ENCODE measurements at regions not wholly inside any gene's neighbourhood (a gene's known extent, or its start where the extent isn't known, plus 50 kb on each side); places are given as distances from the start of the nearest gene placed in this dataset.

GRCh38 chr13:89282241-89282640 is 1611.1 kb downstream of the SLITRK5 start:
- no peak for TF ChIP-seq POLR2AphosphoS5 (IDR thresholded peaks at IDR 0.05; ENCODE audit: borderline replicate concordance, low read depth, low read length)
- no peak for TF ChIP-seq EZH2 (IDR thresholded peaks at IDR 0.05)
- TF ChIP-seq FOXP2 (optimal IDR thresholded peaks at IDR 0.05; ENCODE audit: control extremely low read depth, extremely low read length, insufficient read depth), result no peak
